Astrocyte (in vitro differentiated cells and primary cell): ENCODE measurements at regions not wholly inside any gene's neighbourhood (a gene's known extent, or its start where the extent isn't known, plus 50 kb on each side); places are given as distances from the start of the nearest gene placed in this dataset.

ENCODE experiments used
- DNase-seq: peaks from one replicate; pipeline ENCODE4 v3.0.0-alpha.2; 2010; ENCODE audit warnings: low read depth
- FAIRE-seq: peaks from 2 replicates; lab custom pipeline; 2011; peaks lifted over from hg19 to GRCh38; lab: Jason Lieb, UNC
- H2AFZ ChIP-seq: 2 replicates; pipeline ENCODE4 v1.6.0; 2012; ENCODE audit warnings: low read depth, low read length, inconsistent platforms
- H3K27ac ChIP-seq: 2 replicates; pipeline ENCODE4 v1.5.1; 2011; ENCODE audit warnings: low read depth, low read length, inconsistent platforms
- H3K27me3 ChIP-seq: 2 replicates; pipeline ENCODE4 v1.6.0; 2011; ENCODE audit warnings: low read length, inconsistent platforms; ENCODE audit not compliant: insufficient read depth
- H3K36me3 ChIP-seq: 2 replicates; pipeline ENCODE4 v1.5.1; 2011; ENCODE audit warnings: low read length, inconsistent platforms; ENCODE audit not compliant: insufficient read depth
- H3K4me1 ChIP-seq: 2 replicates; pipeline ENCODE4 v1.5.1; 2011; ENCODE audit warnings: low read length, inconsistent platforms; ENCODE audit not compliant: insufficient read depth
- H3K4me2 ChIP-seq: 2 replicates; pipeline ENCODE4 v1.6.0; 2012; ENCODE audit warnings: low read length, inconsistent platforms
- H3K4me3 ChIP-seq: 2 replicates; pipeline ENCODE4 v1.5.1; 2011; ENCODE audit warnings: low read depth, mild to moderate bottlenecking, low read length, inconsistent platforms; ENCODE audit not compliant: insufficient read depth
- H3K79me2 ChIP-seq: 2 replicates; pipeline ENCODE4 v1.6.0; 2012; ENCODE audit warnings: mild to moderate bottlenecking, low read length, inconsistent platforms; ENCODE audit not compliant: insufficient read depth
- H3K9ac ChIP-seq: 2 replicates; pipeline ENCODE4 v1.6.0; 2012; ENCODE audit warnings: mild to moderate bottlenecking, low read length, inconsistent platforms
- H3K9me3 ChIP-seq: 2 replicates; pipeline ENCODE4 v1.5.1; 2012; ENCODE audit warnings: low read depth, mild to moderate bottlenecking, low read length, inconsistent platforms; ENCODE audit not compliant: insufficient read depth
- H4K20me1 ChIP-seq: 2 replicates; pipeline ENCODE4 v1.6.0; 2012; ENCODE audit warnings: low read length, inconsistent platforms; ENCODE audit not compliant: insufficient read depth
- H3K27ac Mint-ChIP-seq: one replicate; pipeline ENCODE4 v1.8.0; 2021; ENCODE audit warnings: mild to moderate bottlenecking, mixed read lengths; ENCODE audit not compliant: unreplicated experiment
- H3K27me3 Mint-ChIP-seq: one replicate; pipeline ENCODE4 v1.8.0; 2021; ENCODE audit warnings: low read depth, mixed read lengths; ENCODE audit not compliant: unreplicated experiment
- H3K36me3 Mint-ChIP-seq: one replicate; pipeline ENCODE4 v1.8.0; 2021; ENCODE audit warnings: low read depth, mixed read lengths; ENCODE audit not compliant: unreplicated experiment
- H3K4me1 Mint-ChIP-seq: one replicate; pipeline ENCODE4 v1.8.0; 2021; ENCODE audit warnings: low read depth, mixed read lengths; ENCODE audit not compliant: unreplicated experiment
- H3K4me3 Mint-ChIP-seq: one replicate; pipeline ENCODE4 v1.8.0; 2021; ENCODE audit warnings: mild to moderate bottlenecking, moderate library complexity, mixed read lengths; ENCODE audit not compliant: unreplicated experiment
- H3K9me3 Mint-ChIP-seq: one replicate; pipeline ENCODE4 v1.8.0; 2021; ENCODE audit warnings: mild to moderate bottlenecking, mixed read lengths; ENCODE audit not compliant: unreplicated experiment
- EZH2 ChIP-seq: IDR thresholded peaks from 2 replicates; pipeline ENCODE4 v1.6.1; 2012; ENCODE audit warnings: mild to moderate bottlenecking, low read length, inconsistent platforms; ENCODE audit not compliant: insufficient read depth
- TF ChIP-seq, protein P1 (sequence below): IDR thresholded peaks from 2 replicates; pipeline ENCODE4 v1.5.1; 2011; ENCODE audit warnings: low read depth, mild to moderate bottlenecking, inconsistent platforms, low read length, moderate library complexity; ENCODE audit not compliant: insufficient read depth

DNA sequence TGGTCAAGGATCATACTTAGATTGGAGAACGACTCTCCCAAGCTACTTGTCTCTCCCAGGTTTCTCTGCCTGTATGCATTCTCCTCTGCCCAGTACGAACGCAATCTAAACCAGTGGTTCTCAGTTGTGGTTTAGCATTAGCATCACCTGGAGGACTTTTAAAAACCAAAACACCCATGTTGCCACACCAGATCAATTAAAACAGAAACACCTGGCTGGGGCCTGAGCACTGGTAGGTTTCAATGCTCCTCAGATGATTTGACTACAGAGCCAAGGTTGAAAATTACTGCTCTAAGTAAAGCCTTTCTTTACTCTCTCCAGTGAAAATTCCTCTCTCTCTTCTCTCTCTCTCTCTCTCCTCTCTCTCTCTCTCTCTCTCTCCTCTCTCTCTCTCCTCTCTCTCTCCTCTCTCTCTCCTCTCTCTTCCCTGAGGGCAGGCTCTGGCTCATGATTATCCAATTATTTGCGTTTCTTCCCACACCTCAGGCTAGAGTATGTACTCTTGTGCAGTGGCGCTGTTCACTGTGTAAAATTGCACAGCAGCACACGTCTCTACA lies 153.7 kb upstream of the FGF13 start:
- no peak overlapping the region for H3K27ac ChIP-seq
- Mint-ChIP-seq H3K4me1 (no peaks in the 10 kb centered on the region), H3K9me3 (no peaks in the 10 kb centered on the region), H3K36me3 (no peaks in the 10 kb centered on the region), H3K27ac (no peak overlapping the region), H3K27me3 (no peaks in the 10 kb centered on the region), H3K4me3 (no peak overlapping the region)
- no peak for FAIRE-seq
- H2AFZ ChIP-seq = no peak overlapping the region
- no peak for DNase-seq
- H3K27me3 ChIP-seq = no peaks in the 10 kb centered on the region
- no peak overlapping the region for H3K4me2 ChIP-seq
- H3K4me3 ChIP-seq = no peak overlapping the region
- no peaks in the 10 kb centered on the region for H3K79me2 ChIP-seq
- no peaks in the 10 kb centered on the region for H3K36me3 ChIP-seq
- H3K9ac ChIP-seq = no peak overlapping the region
- no peaks in the 10 kb centered on the region for H3K9me3 ChIP-seq
- TF ChIP-seq, protein P1, sequence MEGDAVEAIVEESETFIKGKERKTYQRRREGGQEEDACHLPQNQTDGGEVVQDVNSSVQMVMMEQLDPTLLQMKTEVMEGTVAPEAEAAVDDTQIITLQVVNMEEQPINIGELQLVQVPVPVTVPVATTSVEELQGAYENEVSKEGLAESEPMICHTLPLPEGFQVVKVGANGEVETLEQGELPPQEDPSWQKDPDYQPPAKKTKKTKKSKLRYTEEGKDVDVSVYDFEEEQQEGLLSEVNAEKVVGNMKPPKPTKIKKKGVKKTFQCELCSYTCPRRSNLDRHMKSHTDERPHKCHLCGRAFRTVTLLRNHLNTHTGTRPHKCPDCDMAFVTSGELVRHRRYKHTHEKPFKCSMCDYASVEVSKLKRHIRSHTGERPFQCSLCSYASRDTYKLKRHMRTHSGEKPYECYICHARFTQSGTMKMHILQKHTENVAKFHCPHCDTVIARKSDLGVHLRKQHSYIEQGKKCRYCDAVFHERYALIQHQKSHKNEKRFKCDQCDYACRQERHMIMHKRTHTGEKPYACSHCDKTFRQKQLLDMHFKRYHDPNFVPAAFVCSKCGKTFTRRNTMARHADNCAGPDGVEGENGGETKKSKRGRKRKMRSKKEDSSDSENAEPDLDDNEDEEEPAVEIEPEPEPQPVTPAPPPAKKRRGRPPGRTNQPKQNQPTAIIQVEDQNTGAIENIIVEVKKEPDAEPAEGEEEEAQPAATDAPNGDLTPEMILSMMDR = no peak
- no peak for TF ChIP-seq EZH2
- no peaks in the 10 kb centered on the region for H4K20me1 ChIP-seq
- no peaks in the 10 kb centered on the region for H3K4me1 ChIP-seq

DNA sequence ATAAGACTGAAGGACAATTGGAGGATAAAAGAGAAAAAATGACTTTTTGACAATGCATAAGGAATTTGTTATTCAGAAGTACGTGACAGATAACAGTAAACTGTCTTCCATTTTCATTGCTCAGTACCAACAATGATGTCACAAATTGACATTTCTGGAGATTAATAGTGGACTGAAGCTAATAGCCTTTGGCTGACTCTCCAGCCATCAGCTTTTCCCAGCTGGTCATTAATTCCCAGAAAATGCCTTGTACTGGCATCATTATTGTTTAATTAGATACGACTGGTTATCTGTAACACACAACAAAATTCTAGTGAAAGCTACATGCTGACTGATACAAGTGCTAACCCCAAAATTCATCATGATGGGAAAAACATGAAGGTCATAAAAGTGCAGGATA lies 147.9 kb upstream of the FGF13 start:
- no peaks in the 10 kb centered on the region for H4K20me1 ChIP-seq
- Mint-ChIP-seq H3K9me3 (no peaks in the 10 kb centered on the region), H3K27ac (no peak overlapping the region), H3K4me1 (peaks cover 11% of the 10 kb centered on the region), H3K36me3 (no peaks in the 10 kb centered on the region), H3K27me3 (no peaks in the 10 kb centered on the region), H3K4me3 (no peak overlapping the region)
- no peak overlapping the region for H3K9ac ChIP-seq
- no peaks in the 10 kb centered on the region for H3K9me3 ChIP-seq
- FAIRE-seq = peak; percentile 96
- H3K79me2 ChIP-seq = no peaks in the 10 kb centered on the region
- H3K36me3 ChIP-seq = no peaks in the 10 kb centered on the region
- no peak for TF ChIP-seq EZH2
- TF ChIP-seq, protein P1 = no peak
- H3K27me3 ChIP-seq = no peaks in the 10 kb centered on the region
- DNase-seq = peak; percentile 56
- no peak overlapping the region for H3K4me3 ChIP-seq
- H2AFZ ChIP-seq = no peak overlapping the region
- H3K4me1 ChIP-seq = peaks cover 17% of the 10 kb centered on the region
- no peak overlapping the region for H3K27ac ChIP-seq
- H3K4me2 ChIP-seq = no peak overlapping the region

DNA sequence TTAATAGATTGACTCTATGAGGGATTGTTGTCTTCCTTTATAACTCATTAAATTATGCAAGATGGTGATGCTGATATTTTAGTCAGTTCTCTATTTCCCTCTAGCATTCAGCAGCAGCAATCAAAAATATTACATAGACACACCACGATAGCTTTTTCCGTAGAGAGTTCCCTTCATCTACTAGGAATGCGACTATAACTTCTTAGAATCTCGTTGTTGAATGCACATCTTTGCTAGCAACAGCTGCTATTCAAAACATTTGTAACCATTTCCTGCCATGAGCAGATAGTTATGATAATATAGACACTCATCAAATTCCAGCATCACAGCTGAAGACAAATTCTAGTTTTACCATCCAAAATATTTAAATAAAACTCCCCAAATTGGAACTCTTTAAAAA lies 147.4 kb upstream of the FGF13 start:
- H3K4me3 Mint-ChIP-seq = no peak overlapping the region
- H3K79me2 ChIP-seq = no peaks in the 10 kb centered on the region
- no peaks in the 10 kb centered on the region for H3K9me3 ChIP-seq
- peaks cover 11% of the 10 kb centered on the region for H3K4me1 Mint-ChIP-seq
- no peak overlapping the region for H3K27ac Mint-ChIP-seq
- H3K36me3 Mint-ChIP-seq = no peaks in the 10 kb centered on the region
- FAIRE-seq = no peak
- H3K4me3 ChIP-seq = no peak overlapping the region
- peak overlapping the region; percentile 47 for H3K27ac ChIP-seq
- DNase-seq = peak; percentile 54
- no peaks in the 10 kb centered on the region for H3K27me3 Mint-ChIP-seq
- H3K4me2 ChIP-seq = peak overlapping the region; percentile 36
- H3K27me3 ChIP-seq = no peaks in the 10 kb centered on the region
- no peak overlapping the region for H2AFZ ChIP-seq
- no peaks in the 10 kb centered on the region for H3K36me3 ChIP-seq
- H3K9me3 Mint-ChIP-seq = no peaks in the 10 kb centered on the region
- no peak overlapping the region for H3K9ac ChIP-seq
- TF ChIP-seq, protein P1 = no peak
- no peak for TF ChIP-seq EZH2
- H4K20me1 ChIP-seq = no peaks in the 10 kb centered on the region
- peaks cover 17% of the 10 kb centered on the region for H3K4me1 ChIP-seq
